ENCODE measurements at regions not wholly inside any gene's neighbourhood (a gene's known extent, or its start where the extent isn't known, plus 50 kb on each side); places are given as distances from the start of the nearest gene placed in this dataset.

DNA sequence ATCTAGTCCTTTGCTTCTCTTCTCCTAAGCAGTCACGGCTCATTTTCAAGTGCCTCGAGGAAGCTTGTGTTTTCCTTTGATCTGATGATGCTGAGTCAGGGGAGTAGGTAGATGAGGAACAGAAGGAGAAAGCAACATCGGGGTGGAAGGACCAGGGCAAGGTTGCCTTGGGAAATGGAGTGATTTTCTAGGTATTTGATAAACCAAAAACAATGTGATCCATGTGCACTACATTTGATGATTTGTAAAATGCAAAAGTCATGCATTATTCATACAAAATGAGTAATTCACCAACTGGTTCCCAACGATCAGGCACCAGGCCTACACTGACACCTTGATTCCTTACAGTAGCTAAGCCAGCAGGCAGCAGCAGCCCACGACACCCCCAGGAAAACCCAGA lies 205.3 kb downstream of the ANAPC1 start:
- H3K27ac Mint-ChIP-seq: peak overlapping the region; percentile 57

DNA sequence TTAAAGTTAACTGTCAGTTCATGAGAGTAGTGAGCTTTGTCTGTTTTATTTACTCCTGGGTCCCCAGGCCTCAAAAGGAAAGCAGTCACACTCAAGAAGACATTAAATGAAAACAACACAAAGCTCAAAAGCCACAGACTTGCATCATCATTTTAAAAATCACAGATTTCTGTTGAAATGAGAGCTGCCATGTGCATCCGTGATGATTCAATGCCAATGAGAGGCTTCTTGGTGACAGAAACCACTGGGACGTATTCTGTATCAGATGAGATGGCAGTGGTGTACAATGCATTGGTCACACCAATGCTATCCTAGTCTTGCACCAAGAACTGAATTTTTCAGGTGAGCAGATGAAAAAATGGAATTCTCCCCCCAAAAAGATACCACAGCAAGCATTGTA lies 204.8 kb downstream of the ANAPC1 start:
- H3K27ac Mint-ChIP-seq: peak overlapping the region; percentile 12
- no peaks in the 10 kb centered on the region for H3K27me3 ChIP-seq
- DNase-seq (ENCODE audit: low spot score): no peak
- H3K27ac ChIP-seq: no peak overlapping the region
- no peaks in the 10 kb centered on the region for H3K36me3 ChIP-seq
- H3K27me3 Mint-ChIP-seq (ENCODE audit: insufficient read depth, low read depth): peaks cover 4% of the 10 kb centered on the region
- H3K4me2 ChIP-seq: no peak overlapping the region
- H3K79me2 ChIP-seq (ENCODE audit: low read depth): no peaks in the 10 kb centered on the region
- peaks cover 5% of the 10 kb centered on the region for H3K4me1 ChIP-seq
- peaks cover 32% of the 10 kb centered on the region for H3K4me1 Mint-ChIP-seq
- no peaks in the 10 kb centered on the region for H4K20me1 ChIP-seq (ENCODE audit: low read depth)
- H3K4me3 Mint-ChIP-seq: no peak overlapping the region
- H2AFZ ChIP-seq (replicated peaks): no peak overlapping the region
- no peaks in the 10 kb centered on the region for H3K36me3 Mint-ChIP-seq
- H3K9ac ChIP-seq: no peak overlapping the region
- no peaks in the 10 kb centered on the region for H3F3A ChIP-seq (ENCODE audit: low read depth)
- TF ChIP-seq, protein P1, sequence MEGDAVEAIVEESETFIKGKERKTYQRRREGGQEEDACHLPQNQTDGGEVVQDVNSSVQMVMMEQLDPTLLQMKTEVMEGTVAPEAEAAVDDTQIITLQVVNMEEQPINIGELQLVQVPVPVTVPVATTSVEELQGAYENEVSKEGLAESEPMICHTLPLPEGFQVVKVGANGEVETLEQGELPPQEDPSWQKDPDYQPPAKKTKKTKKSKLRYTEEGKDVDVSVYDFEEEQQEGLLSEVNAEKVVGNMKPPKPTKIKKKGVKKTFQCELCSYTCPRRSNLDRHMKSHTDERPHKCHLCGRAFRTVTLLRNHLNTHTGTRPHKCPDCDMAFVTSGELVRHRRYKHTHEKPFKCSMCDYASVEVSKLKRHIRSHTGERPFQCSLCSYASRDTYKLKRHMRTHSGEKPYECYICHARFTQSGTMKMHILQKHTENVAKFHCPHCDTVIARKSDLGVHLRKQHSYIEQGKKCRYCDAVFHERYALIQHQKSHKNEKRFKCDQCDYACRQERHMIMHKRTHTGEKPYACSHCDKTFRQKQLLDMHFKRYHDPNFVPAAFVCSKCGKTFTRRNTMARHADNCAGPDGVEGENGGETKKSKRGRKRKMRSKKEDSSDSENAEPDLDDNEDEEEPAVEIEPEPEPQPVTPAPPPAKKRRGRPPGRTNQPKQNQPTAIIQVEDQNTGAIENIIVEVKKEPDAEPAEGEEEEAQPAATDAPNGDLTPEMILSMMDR (IDR thresholded peaks at IDR 0.05): no peak
- TF ChIP-seq EZH2 (IDR thresholded peaks at IDR 0.05): no peak
- TF ChIP-seq EZH2phosphoT487 (IDR thresholded peaks at IDR 0.05): no peak
- peaks cover 6% of the 10 kb centered on the region for H3K9me3 Mint-ChIP-seq
- no peak overlapping the region for H3K4me3 ChIP-seq
- no peaks in the 10 kb centered on the region for H3K9me3 ChIP-seq (ENCODE audit: low read depth)

More for the DNA sequence above, 205.3 kb downstream of the ANAPC1 start:
- no peaks in the 10 kb centered on the region for H3K9me3 ChIP-seq (ENCODE audit: low read depth)
- H3K9me3 Mint-ChIP-seq: peaks cover 6% of the 10 kb centered on the region
- peaks cover 4% of the 10 kb centered on the region for H3K27me3 Mint-ChIP-seq (ENCODE audit: insufficient read depth, low read depth)
- peaks cover 36% of the 10 kb centered on the region for H3K4me1 Mint-ChIP-seq
- no peak overlapping the region for H3K4me3 ChIP-seq
- no peaks in the 10 kb centered on the region for H3K36me3 Mint-ChIP-seq
- H3K27ac ChIP-seq: no peak overlapping the region
- H3K4me2 ChIP-seq: no peak overlapping the region
- DNase-seq (ENCODE audit: low spot score): no peak
- no peaks in the 10 kb centered on the region for H3K79me2 ChIP-seq (ENCODE audit: low read depth)
- TF ChIP-seq EZH2 (IDR thresholded peaks at IDR 0.05) (no peak), EZH2phosphoT487 (IDR thresholded peaks at IDR 0.05) (no peak)
- TF ChIP-seq, protein P1 (IDR thresholded peaks at IDR 0.05): no peak
- no peak overlapping the region for H2AFZ ChIP-seq (replicated peaks)
- H3K27me3 ChIP-seq: no peaks in the 10 kb centered on the region
- H3K9ac ChIP-seq: no peak overlapping the region
- no peak overlapping the region for H3K4me3 Mint-ChIP-seq
- H3K4me1 ChIP-seq: peaks cover 5% of the 10 kb centered on the region
- H3K36me3 ChIP-seq: no peaks in the 10 kb centered on the region
- no peaks in the 10 kb centered on the region for H3F3A ChIP-seq (ENCODE audit: low read depth)
- H4K20me1 ChIP-seq (ENCODE audit: low read depth): no peaks in the 10 kb centered on the region

DNA sequence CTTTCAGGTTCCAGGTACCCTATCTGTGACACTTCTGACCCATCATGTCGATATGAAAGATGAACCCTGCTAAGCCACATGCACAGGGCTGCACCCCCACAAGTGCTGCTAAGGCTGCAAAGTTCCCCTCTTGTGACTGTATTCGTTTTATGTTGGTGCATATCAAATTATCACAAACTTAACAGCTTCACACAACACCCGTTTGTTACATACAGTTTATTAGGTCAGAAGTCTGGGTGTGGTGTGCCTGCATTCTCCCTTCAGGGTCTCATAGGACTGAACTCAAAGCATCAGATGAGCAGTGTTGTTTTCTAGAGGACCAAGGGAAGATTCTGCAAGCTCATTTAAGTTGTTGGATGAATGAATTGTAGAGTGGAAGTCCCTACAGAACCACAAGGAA lies 199.4 kb downstream of the ANAPC1 start:
- no peak overlapping the region for H3K27ac ChIP-seq
- H3K9ac ChIP-seq: no peak overlapping the region
- H3K4me1 Mint-ChIP-seq: no peaks in the 10 kb centered on the region
- no peak overlapping the region for H2AFZ ChIP-seq (replicated peaks)
- no peaks in the 10 kb centered on the region for H3K79me2 ChIP-seq (ENCODE audit: low read depth)
- no peak overlapping the region for H3K4me2 ChIP-seq
- H3K9me3 Mint-ChIP-seq: peaks cover 10% of the 10 kb centered on the region
- H3K36me3 ChIP-seq: no peaks in the 10 kb centered on the region
- H3K36me3 Mint-ChIP-seq: no peaks in the 10 kb centered on the region
- H4K20me1 ChIP-seq (ENCODE audit: low read depth): no peaks in the 10 kb centered on the region
- H3K4me3 ChIP-seq: no peak overlapping the region
- TF ChIP-seq EZH2phosphoT487 (IDR thresholded peaks at IDR 0.05) (no peak), EZH2 (IDR thresholded peaks at IDR 0.05) (no peak)
- TF ChIP-seq, protein P1 (IDR thresholded peaks at IDR 0.05): no peak
- H3K4me1 ChIP-seq: no peaks in the 10 kb centered on the region
- H3K9me3 ChIP-seq (ENCODE audit: low read depth): no peaks in the 10 kb centered on the region
- DNase-seq (ENCODE audit: low spot score): no peak
- no peak overlapping the region for H3K27ac Mint-ChIP-seq
- peaks cover 4% of the 10 kb centered on the region for H3K27me3 Mint-ChIP-seq (ENCODE audit: insufficient read depth, low read depth)
- no peak overlapping the region for H3K4me3 Mint-ChIP-seq
- H3F3A ChIP-seq (ENCODE audit: low read depth): no peaks in the 10 kb centered on the region
- H3K27me3 ChIP-seq: no peaks in the 10 kb centered on the region

Measured in neural progenitor cell (in vitro differentiated cells).